ENCODE measurements at regions not wholly inside any gene's neighbourhood (a gene's known extent, or its start where the extent isn't known, plus 50 kb on each side); places are given as distances from the start of the nearest gene placed in this dataset.
"Not testable (repeated sequence)": the region's sequence is repeated elsewhere in the genome, so short reads cannot be mapped to it uniquely, and the experiment has no call there.

GRCh38 chr3:191727338-191727737 is 266.4 kb downstream of the PYDC2 start:
- no peak overlapping the region for H3K4me3 Mint-ChIP-seq
- H3K4me1 Mint-ChIP-seq (ENCODE audit: low read depth) = no peaks in the 10 kb centered on the region
- no peak overlapping the region for H3K27ac Mint-ChIP-seq
- peaks cover 4% of the 10 kb centered on the region for H3K9me3 Mint-ChIP-seq
- H3K36me3 Mint-ChIP-seq (ENCODE audit: low read depth) = no peaks in the 10 kb centered on the region
- no peak for DNase-seq (ENCODE audit: low spot score)
- no peaks in the 10 kb centered on the region for H3K27me3 Mint-ChIP-seq (ENCODE audit: low read depth)

- Mint-ChIP-seq H3K9me3 (peaks cover 10% of the 10 kb centered on the region), H3K27me3 (ENCODE audit: low read depth) (no peaks in the 10 kb centered on the region), H3K36me3 (ENCODE audit: low read depth) (no peaks in the 10 kb centered on the region), H3K27ac (no peak overlapping the region), H3K4me3 (no peak overlapping the region), H3K4me1 (ENCODE audit: low read depth) (no peaks in the 10 kb centered on the region)
- DNase-seq (ENCODE audit: low spot score) = no peak
These were observed 267.2 kb downstream of the PYDC2 start for GRCh38 chr3:191728186-191728585.

GRCh38 chr3:191737742-191738141 is 276.8 kb downstream of the PYDC2 start:
- peaks cover 26% of the 10 kb centered on the region for H3K9me3 Mint-ChIP-seq
- H3K4me3 Mint-ChIP-seq = no peak overlapping the region
- no peak overlapping the region for H3K27ac Mint-ChIP-seq
- no peaks in the 10 kb centered on the region for H3K4me1 Mint-ChIP-seq (ENCODE audit: low read depth)
- no peaks in the 10 kb centered on the region for H3K36me3 Mint-ChIP-seq (ENCODE audit: low read depth)
- no peak for DNase-seq (ENCODE audit: low spot score)
- no peaks in the 10 kb centered on the region for H3K27me3 Mint-ChIP-seq (ENCODE audit: low read depth)

- no peak for DNase-seq (ENCODE audit: low spot score)
- no peaks in the 10 kb centered on the region for H3K4me1 Mint-ChIP-seq (ENCODE audit: low read depth)
- H3K36me3 Mint-ChIP-seq (ENCODE audit: low read depth) = no peaks in the 10 kb centered on the region
- H3K9me3 Mint-ChIP-seq = peaks cover 37% of the 10 kb centered on the region
- no peaks in the 10 kb centered on the region for H3K27me3 Mint-ChIP-seq (ENCODE audit: low read depth)
- H3K4me3 Mint-ChIP-seq = no peak overlapping the region
- no peak overlapping the region for H3K27ac Mint-ChIP-seq
These were observed 279.7 kb downstream of the PYDC2 start for GRCh38 chr3:191740712-191741111.

- H3K9me3 Mint-ChIP-seq = peaks cover 38% of the 10 kb centered on the region
- H3K27ac Mint-ChIP-seq; H3K4me3 Mint-ChIP-seq; DNase-seq (ENCODE audit: low spot score); H3K27me3 Mint-ChIP-seq (ENCODE audit: low read depth); H3K36me3 Mint-ChIP-seq (ENCODE audit: low read depth); H3K4me1 Mint-ChIP-seq (ENCODE audit: low read depth): not testable (repeated sequence)
These were observed 280.9 kb downstream of the PYDC2 start for GRCh38 chr3:191741847-191742350.

GRCh38 chr3:191743283-191743682 is 282.3 kb downstream of the PYDC2 start:
- Mint-ChIP-seq H3K4me3 (no peak overlapping the region), H3K36me3 (ENCODE audit: low read depth) (no peaks in the 10 kb centered on the region), H3K27me3 (ENCODE audit: low read depth) (no peaks in the 10 kb centered on the region), H3K9me3 (peaks cover 41% of the 10 kb centered on the region), H3K27ac (no peak overlapping the region), H3K4me1 (ENCODE audit: low read depth) (no peaks in the 10 kb centered on the region)
- no peak for DNase-seq (ENCODE audit: low spot score)

GRCh38 chr3:191750618-191751017 is 289.7 kb downstream of the PYDC2 start:
- peaks cover 14% of the 10 kb centered on the region for H3K9me3 Mint-ChIP-seq
- DNase-seq (ENCODE audit: low spot score) = no peak
- H3K27me3 Mint-ChIP-seq (ENCODE audit: low read depth) = no peaks in the 10 kb centered on the region
- no peak overlapping the region for H3K4me3 Mint-ChIP-seq
- H3K4me1 Mint-ChIP-seq (ENCODE audit: low read depth) = no peaks in the 10 kb centered on the region
- H3K27ac Mint-ChIP-seq = no peak overlapping the region
- H3K36me3 Mint-ChIP-seq (ENCODE audit: low read depth) = no peaks in the 10 kb centered on the region

GRCh38 chr3:191753196-191753595 is 292.2 kb downstream of the PYDC2 start:
- no peak overlapping the region for H3K4me3 Mint-ChIP-seq
- DNase-seq (ENCODE audit: low spot score) = no peak
- H3K27ac Mint-ChIP-seq = no peak overlapping the region
- H3K9me3 Mint-ChIP-seq = peaks cover 5% of the 10 kb centered on the region
- no peaks in the 10 kb centered on the region for H3K27me3 Mint-ChIP-seq (ENCODE audit: low read depth)
- no peaks in the 10 kb centered on the region for H3K36me3 Mint-ChIP-seq (ENCODE audit: low read depth)
- no peaks in the 10 kb centered on the region for H3K4me1 Mint-ChIP-seq (ENCODE audit: low read depth)

- H3K27ac Mint-ChIP-seq = no peak overlapping the region
- H3K9me3 Mint-ChIP-seq = peaks cover 4% of the 10 kb centered on the region
- H3K4me3 Mint-ChIP-seq = no peak overlapping the region
- H3K36me3 Mint-ChIP-seq (ENCODE audit: low read depth) = no peaks in the 10 kb centered on the region
- no peak for DNase-seq (ENCODE audit: low spot score)
- no peaks in the 10 kb centered on the region for H3K27me3 Mint-ChIP-seq (ENCODE audit: low read depth)
- no peaks in the 10 kb centered on the region for H3K4me1 Mint-ChIP-seq (ENCODE audit: low read depth)
These were observed 300.9 kb downstream of the PYDC2 start for GRCh38 chr3:191761906-191762305.

GRCh38 chr3:191762323-191762960 is 301.5 kb downstream of the PYDC2 start:
- Mint-ChIP-seq H3K36me3 (ENCODE audit: low read depth) (no peaks in the 10 kb centered on the region), H3K4me1 (ENCODE audit: low read depth) (no peaks in the 10 kb centered on the region), H3K27ac (no peak overlapping the region), H3K4me3 (no peak overlapping the region), H3K9me3 (peaks cover 4% of the 10 kb centered on the region), H3K27me3 (ENCODE audit: low read depth) (no peaks in the 10 kb centered on the region)
- no peak for DNase-seq (ENCODE audit: low spot score)

- no peak overlapping the region for H3K4me3 Mint-ChIP-seq
- no peaks in the 10 kb centered on the region for H3K4me1 Mint-ChIP-seq (ENCODE audit: low read depth)
- H3K36me3 Mint-ChIP-seq (ENCODE audit: low read depth) = no peaks in the 10 kb centered on the region
- no peak for DNase-seq (ENCODE audit: low spot score)
- H3K27me3 Mint-ChIP-seq (ENCODE audit: low read depth) = no peaks in the 10 kb centered on the region
- H3K27ac Mint-ChIP-seq = no peak overlapping the region
- peaks cover 14% of the 10 kb centered on the region for H3K9me3 Mint-ChIP-seq
These were observed 307.5 kb downstream of the PYDC2 start for GRCh38 chr3:191768421-191768820.

- Mint-ChIP-seq H3K4me1 (ENCODE audit: low read depth) (no peaks in the 10 kb centered on the region), H3K4me3 (no peak overlapping the region), H3K27me3 (ENCODE audit: low read depth) (no peaks in the 10 kb centered on the region), H3K9me3 (peaks cover 14% of the 10 kb centered on the region), H3K36me3 (ENCODE audit: low read depth) (no peaks in the 10 kb centered on the region), H3K27ac (no peak overlapping the region)
- no peak for DNase-seq (ENCODE audit: low spot score)
These were observed 309.6 kb downstream of the PYDC2 start for GRCh38 chr3:191770541-191770940.

GRCh38 chr3:191774485-191774884 is 313.5 kb downstream of the PYDC2 start:
- Mint-ChIP-seq H3K36me3 (ENCODE audit: low read depth) (no peaks in the 10 kb centered on the region), H3K27me3 (ENCODE audit: low read depth) (no peaks in the 10 kb centered on the region), H3K27ac (no peak overlapping the region), H3K4me1 (ENCODE audit: low read depth) (no peaks in the 10 kb centered on the region), H3K4me3 (no peak overlapping the region), H3K9me3 (peaks cover 6% of the 10 kb centered on the region)
- no peak for DNase-seq (ENCODE audit: low spot score)

- Mint-ChIP-seq H3K27me3 (ENCODE audit: low read depth) (no peaks in the 10 kb centered on the region), H3K36me3 (ENCODE audit: low read depth) (no peaks in the 10 kb centered on the region), H3K4me3 (no peak overlapping the region), H3K9me3 (peaks cover 5% of the 10 kb centered on the region), H3K27ac (no peak overlapping the region), H3K4me1 (ENCODE audit: low read depth) (no peaks in the 10 kb centered on the region)
- no peak for DNase-seq (ENCODE audit: low spot score)
These were observed 314.7 kb downstream of the PYDC2 start for GRCh38 chr3:191775451-191776233.
